NB4 (cell line): ENCODE measurements at regions not wholly inside any gene's neighbourhood (a gene's known extent, or its start where the extent isn't known, plus 50 kb on each side); places are given as distances from the start of the nearest gene placed in this dataset.

ENCODE experiments used
- MYC ChIP-seq: IDR thresholded peaks from 2 replicates; pipeline ENCODE4 v1.6.1; 2011; ENCODE audit warnings: low read depth, low read length
- POLR2A ChIP-seq: IDR thresholded peaks from 2 replicates; pipeline ENCODE4 v1.6.1; 2011; ENCODE audit warnings: mild to moderate bottlenecking; ENCODE audit not compliant: insufficient read length; ENCODE audit errors: extremely low read depth

- TF ChIP-seq MYC (no peak), POLR2A (no peak)
These were observed 111.3 kb downstream of the FOXG1 start for GRCh38 chr14:28877923-28878322.
